IPS DF 6.9 (cell line): ENCODE measurements at regions not wholly inside any gene's neighbourhood (a gene's known extent, or its start where the extent isn't known, plus 50 kb on each side); places are given as distances from the start of the nearest gene placed in this dataset.

ENCODE experiments used
- DNase-seq: peaks from one replicate; pipeline ENCODE4 v3.0.0-alpha.2; 2013; ENCODE audit warnings: low read depth, low spot score
- H3K27ac ChIP-seq: one replicate; pipeline ENCODE4 v1.5.1; 2013; ENCODE audit warnings: low read length, control low read depth
- H3K27me3 ChIP-seq: 2 replicates; pipeline ENCODE4 v1.6.1; 2013; ENCODE audit warnings: mild to moderate bottlenecking, low read length; ENCODE audit not compliant: control insufficient read depth, insufficient read depth
- H3K36me3 ChIP-seq: 2 replicates; pipeline ENCODE4 v1.6.1; 2013; ENCODE audit warnings: low read length; ENCODE audit not compliant: control insufficient read depth, insufficient read depth
- H3K4me1 ChIP-seq: 2 replicates; pipeline ENCODE4 v1.6.1; 2013; ENCODE audit warnings: low read length; ENCODE audit not compliant: control insufficient read depth, insufficient read depth
- H3K4me3 ChIP-seq: 2 replicates; pipeline ENCODE4 v1.5.1; 2013; ENCODE audit warnings: mild to moderate bottlenecking, low read length
- H3K9me3 ChIP-seq: 2 replicates; pipeline ENCODE4 v1.6.1; 2013; ENCODE audit warnings: low read length, inconsistent platforms; ENCODE audit not compliant: control insufficient read depth, insufficient read depth
- WGBS: extraction: QIAGEN DNeasy Blood & Tissue Kit; methylation state at CpG from one replicate; pipeline ENCODE4 v1.1.7; 2013; ENCODE audit warnings: mixed read lengths, missing lambda C conversion rate; ENCODE audit not compliant: insufficient read length, insufficient coverage; 5-methylcytosine and 5-hydroxymethylcytosine counted together

DNA sequence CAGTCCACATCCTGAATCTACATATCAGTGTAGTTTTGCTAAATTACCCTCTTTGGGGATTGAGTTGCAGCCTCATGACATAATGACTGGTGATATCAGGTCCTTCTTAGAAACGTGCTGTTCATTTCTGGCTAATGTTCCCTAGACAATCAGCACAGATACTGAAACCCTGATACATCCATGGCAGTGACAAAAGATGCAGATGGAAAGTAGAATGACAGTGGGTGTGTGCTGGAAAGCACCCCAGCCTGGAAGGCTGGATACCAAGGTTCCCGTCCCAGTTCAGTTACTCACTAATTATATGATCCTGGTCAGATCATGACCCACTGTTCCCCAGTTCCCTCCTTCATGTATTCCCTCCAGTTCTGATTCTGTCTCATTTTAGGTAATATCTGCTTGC is 198.2 kb upstream of the FGGY start:
- Histone ChIP-seq H3K4me1 (no peaks in the 10 kb centered on the region), H3K36me3 (no peaks in the 10 kb centered on the region), H3K27ac (no peak overlapping the region), H3K4me3 (no peak overlapping the region), H3K9me3 (no peaks in the 10 kb centered on the region), H3K27me3 (no peaks in the 10 kb centered on the region)
- no CpG with 5 or more reads among the region's 2 CpGs for WGBS
- no peak for DNase-seq

DNA sequence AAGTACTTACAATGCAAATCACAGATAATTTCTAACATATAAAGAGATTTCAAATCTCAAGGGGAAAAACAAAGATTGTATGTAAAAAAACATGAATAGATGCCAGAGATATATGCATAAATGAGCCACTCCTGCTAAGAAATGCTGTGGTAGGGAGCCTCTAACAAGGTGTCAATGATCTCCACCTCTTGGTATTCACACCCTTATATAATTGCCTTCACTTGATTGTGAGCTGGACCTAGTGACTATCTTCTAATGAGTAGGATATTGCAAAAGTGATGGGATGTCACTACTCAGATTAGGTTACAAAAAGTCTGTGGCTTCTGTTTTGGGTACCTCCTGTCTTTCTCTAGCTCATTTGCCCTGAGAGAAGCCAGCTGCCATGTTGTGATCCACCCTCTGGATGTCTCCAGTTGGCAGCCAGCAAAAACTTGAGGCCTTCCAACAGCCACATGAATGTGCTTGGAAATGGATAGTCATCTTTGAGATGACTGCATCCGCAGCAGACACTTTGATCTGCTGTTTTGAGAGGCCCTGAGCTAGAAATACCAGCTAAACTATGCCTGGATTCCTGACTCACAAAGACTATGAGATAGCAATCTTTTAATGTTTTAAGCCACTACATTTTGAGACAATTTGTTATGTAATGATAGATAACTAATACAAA is 196.1 kb upstream of the FGGY start:
- H3K27ac ChIP-seq = no peak overlapping the region
- H3K4me3 ChIP-seq = no peak overlapping the region
- no peaks in the 10 kb centered on the region for H3K9me3 ChIP-seq
- DNase-seq = no peak
- no peaks in the 10 kb centered on the region for H3K27me3 ChIP-seq
- WGBS = no CpG with 5 or more reads among the region's 1 CpG
- no peaks in the 10 kb centered on the region for H3K4me1 ChIP-seq
- no peaks in the 10 kb centered on the region for H3K36me3 ChIP-seq

DNA sequence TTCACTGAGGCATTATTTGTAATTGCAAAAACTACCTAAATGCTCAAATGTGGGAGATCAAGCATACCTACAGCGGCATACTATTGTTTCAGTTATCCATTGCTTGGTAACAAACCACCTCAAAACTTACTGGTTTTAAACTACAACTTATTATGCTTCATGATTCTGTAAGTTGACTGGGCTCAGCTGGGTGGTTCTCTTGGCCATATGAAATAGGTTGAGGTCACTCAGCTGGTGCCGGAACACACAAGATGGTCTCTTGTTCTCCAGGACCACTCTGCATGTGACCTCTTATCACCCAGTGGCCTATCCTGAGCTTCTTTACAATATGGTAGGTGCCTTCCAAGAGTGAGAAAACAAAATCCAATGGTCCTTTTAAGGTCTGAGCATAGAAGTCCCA is 195.4 kb upstream of the FGGY start:
- no peaks in the 10 kb centered on the region for H3K36me3 ChIP-seq
- DNase-seq = no peak
- H3K27ac ChIP-seq = no peak overlapping the region
- H3K4me3 ChIP-seq = no peak overlapping the region
- WGBS = no CpG with 5 or more reads among the region's 2 CpGs
- no peaks in the 10 kb centered on the region for H3K9me3 ChIP-seq
- H3K27me3 ChIP-seq = no peaks in the 10 kb centered on the region
- H3K4me1 ChIP-seq = no peaks in the 10 kb centered on the region

DNA sequence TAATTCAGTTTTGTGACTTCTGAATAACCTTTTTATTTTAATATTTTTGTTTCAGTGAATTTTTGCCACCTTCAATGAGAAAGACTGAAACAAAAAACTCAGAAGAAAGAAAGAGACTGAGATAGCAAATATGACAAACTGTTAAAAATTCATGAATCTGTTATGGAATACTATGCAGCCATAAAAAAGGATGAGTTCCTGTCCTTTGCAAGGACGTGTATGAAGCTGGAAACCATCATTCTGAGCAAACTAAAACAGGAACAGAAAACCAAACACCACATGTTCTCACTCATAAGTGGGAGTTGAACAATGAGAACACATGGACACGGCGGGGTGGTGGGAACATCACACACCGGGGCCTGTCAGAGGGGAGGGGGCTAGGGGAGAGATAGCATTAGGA is 193.4 kb upstream of the FGGY start:
- H3K27me3 ChIP-seq = no peaks in the 10 kb centered on the region
- no peaks in the 10 kb centered on the region for H3K36me3 ChIP-seq
- no peak overlapping the region for H3K27ac ChIP-seq
- DNase-seq = no peak
- no peak overlapping the region for H3K4me3 ChIP-seq
- H3K4me1 ChIP-seq = peaks cover 3% of the 10 kb centered on the region
- H3K9me3 ChIP-seq = no peaks in the 10 kb centered on the region
- no CpG with 5 or more reads among the region's 4 CpGs for whole genome bisulfite sequencing

DNA sequence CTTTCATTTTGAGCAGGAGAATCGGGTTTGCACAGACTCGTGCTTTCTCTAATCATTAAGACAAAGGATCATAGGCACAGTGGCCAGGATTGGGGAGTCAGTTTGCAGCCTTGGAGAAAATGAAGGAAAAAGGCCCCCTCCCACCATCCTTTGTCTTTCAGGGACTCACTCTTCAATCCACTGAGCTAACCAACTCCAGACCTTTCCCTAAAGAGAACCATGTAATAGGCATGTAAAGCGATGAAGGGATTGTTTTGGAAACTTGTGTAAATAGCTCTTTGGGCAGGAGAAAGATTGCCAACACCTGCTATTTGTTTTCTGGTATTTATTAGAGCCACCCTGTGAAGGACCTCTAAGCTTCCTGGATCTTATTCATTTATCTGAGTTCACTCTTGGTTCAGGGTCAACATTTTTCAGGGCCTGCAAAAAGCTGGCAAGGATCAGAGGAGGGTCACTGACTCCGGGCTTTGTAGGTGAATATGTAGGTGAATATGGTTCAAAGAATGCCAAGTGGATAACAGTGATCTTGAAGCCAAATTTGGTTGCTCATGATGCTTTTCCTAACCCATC is 192.6 kb upstream of the FGGY start:
- DNase-seq = no peak
- Histone ChIP-seq H3K36me3 (no peaks in the 10 kb centered on the region), H3K27me3 (no peaks in the 10 kb centered on the region), H3K9me3 (no peaks in the 10 kb centered on the region), H3K27ac (no peak overlapping the region), H3K4me1 (peaks cover 3% of the 10 kb centered on the region), H3K4me3 (no peak overlapping the region)
- no CpG with 5 or more reads among the region's 4 CpGs for WGBS

DNA sequence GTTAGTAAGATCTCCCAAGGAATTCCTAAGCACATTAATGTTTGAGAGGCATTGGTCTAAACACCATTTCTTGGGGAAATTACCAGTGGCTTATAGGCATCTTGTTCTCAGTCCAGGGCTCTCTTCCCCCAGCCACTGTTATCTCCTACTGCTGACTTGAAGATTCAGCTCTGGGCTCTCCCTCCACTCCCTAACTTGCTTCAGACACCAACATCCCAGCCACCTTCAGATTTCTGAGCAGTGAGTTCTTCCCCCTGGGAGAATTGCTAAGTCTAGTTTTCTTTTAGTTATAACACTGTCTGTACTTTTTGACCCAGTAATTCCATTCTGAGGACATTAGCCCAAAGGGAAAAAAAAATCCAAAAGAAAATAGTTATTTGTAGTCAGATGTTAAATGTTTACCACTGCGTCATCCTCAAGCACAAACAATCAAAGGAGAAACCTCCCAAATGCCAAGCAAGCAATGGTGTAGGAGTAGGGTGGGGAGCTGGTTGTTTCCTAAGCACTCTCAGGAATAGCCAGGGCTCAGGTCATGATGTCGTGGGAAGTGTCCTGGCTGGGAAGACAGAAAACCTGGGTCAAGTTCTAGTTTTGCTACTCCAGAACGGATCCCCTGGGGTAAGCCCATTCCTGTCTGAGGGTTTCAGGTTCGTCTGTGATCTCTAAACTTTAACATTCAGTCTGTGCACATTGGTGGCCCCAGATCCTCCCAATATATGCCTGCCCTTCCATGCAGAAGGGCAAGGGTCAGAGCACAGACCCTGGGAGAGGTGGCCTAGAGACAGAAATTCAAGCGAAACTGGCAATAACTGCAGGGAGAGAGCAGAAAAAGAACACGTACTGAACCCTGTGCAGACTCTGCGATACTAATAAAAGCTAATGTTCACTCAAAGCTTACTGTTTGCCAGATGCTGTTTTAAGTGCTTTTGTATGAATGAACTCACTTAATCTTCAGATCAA is 191.1 kb upstream of the FGGY start:
- H3K36me3 ChIP-seq = no peaks in the 10 kb centered on the region
- H3K4me1 ChIP-seq = peaks cover 3% of the 10 kb centered on the region
- no peaks in the 10 kb centered on the region for H3K9me3 ChIP-seq
- no peak for DNase-seq
- H3K4me3 ChIP-seq = no peak overlapping the region
- no peaks in the 10 kb centered on the region for H3K27me3 ChIP-seq
- no CpG with 5 or more reads among the region's 7 CpGs for WGBS
- H3K27ac ChIP-seq = no peak overlapping the region

DNA sequence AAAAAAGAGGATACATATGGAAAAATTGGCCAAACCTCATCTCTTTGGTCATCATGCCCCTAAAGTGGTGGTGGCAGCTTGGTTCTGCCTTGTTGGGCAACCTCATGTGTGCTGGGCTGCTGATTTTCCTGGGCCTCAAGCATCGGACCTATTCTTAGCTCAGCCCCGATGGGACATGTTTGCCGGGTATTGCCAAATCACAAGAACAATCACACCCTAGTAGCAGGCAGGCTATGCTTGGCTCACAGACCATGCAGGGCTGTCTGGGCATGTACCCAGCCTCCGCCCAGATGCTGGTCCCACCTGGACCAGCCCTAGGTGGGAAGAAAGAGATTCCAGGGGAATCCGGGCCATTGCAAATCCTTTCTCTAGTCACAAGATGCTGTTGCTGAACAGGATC is 189.4 kb upstream of the FGGY start:
- Histone ChIP-seq H3K27me3 (no peaks in the 10 kb centered on the region), H3K9me3 (no peaks in the 10 kb centered on the region), H3K36me3 (no peaks in the 10 kb centered on the region), H3K4me3 (no peak overlapping the region), H3K27ac (no peak overlapping the region), H3K4me1 (peaks cover 3% of the 10 kb centered on the region)
- WGBS = no CpG with 5 or more reads among the region's 5 CpGs
- no peak for DNase-seq

DNA sequence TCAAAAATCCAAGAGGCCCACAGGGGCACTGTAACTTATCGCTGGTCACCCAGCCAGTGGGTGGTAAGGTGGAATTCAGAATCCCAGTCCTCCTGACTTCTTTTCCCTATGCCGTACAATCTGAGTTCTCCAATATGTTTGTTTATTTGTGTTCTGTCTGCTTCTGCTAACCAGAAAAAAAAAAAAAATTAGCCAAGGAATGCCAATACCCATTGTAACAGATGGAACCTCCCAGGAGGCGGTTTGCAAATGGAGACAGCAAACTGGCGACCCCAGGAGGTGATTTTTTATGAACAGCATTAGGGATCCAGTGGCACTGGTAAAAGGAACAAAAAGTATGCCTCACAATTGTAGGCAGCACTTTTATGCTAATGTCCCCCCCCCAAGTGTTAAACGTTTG is 189.0 kb upstream of the FGGY start:
- no peak overlapping the region for H3K4me3 ChIP-seq
- WGBS = no CpG with 5 or more reads among the region's 5 CpGs

DNA sequence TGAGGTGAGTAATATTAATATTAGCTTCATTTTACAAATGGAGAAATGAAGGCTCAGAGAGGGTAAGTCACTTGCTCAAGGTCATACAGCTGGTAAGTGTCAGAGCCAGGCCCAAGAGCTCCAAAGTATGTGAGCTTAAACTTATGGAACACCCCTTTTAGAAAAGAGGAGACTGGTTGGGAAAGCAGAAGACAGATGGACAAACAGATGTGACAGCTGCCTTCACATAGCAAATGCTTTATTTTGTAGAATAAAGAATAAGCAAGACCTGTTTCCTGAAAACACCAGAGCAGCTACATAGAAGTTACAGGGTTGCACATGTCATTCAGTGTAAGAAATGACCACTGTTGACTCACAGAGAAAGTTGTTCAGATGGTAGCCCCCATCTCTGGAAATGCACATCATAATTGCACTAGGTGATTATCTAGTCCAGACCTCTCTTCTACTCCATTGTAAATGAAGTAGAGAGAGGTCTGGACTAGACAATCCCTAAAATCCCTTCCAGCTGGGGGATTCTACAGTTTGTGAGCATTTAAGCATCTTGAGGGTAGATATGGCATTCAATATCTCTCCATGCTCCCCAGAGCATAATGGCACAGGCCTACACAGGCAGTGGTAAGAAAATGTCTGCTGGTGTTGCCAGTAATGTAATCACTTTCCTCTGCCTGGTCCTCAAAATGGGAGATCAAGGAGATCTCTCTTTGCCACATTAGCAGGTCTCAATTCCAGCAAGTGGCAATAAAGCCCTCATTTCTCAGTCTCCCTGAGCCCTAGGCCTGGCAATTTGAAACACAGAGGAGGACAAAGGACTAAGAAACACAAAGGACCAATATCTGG is 188.2 kb upstream of the FGGY start:
- H3K9me3 ChIP-seq = no peaks in the 10 kb centered on the region
- DNase-seq = no peak
- no peaks in the 10 kb centered on the region for H3K36me3 ChIP-seq
- H3K27me3 ChIP-seq = no peaks in the 10 kb centered on the region
- H3K4me1 ChIP-seq = peaks cover 3% of the 10 kb centered on the region
- H3K27ac ChIP-seq = no peak overlapping the region
- H3K4me3 ChIP-seq = no peak overlapping the region

More for the DNA sequence above, 189.0 kb upstream of the FGGY start:
- Histone ChIP-seq H3K27me3 (no peaks in the 10 kb centered on the region), H3K36me3 (no peaks in the 10 kb centered on the region), H3K9me3 (no peaks in the 10 kb centered on the region), H3K27ac (no peak overlapping the region), H3K4me1 (peaks cover 3% of the 10 kb centered on the region)
- no peak for DNase-seq

DNA sequence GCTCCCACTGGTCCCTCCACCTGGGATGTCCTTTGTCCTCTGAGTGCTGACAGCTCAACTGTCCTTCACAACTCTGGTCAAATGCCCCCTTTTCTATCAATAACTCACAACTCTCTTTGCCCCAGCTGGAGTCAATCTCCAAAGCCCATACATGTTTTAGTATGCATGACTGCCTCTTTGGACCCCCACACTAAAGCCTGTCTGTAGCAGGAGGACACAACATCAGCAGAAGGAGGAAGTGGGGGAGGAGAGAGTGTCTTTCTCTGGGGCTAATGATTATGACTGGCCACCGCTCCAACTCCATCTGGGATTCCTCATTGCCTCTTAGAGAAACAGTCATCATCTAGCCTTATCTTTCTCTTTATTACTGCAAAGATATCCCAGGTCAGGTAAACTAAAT is 186.6 kb upstream of the FGGY start:
- Histone ChIP-seq H3K36me3 (no peaks in the 10 kb centered on the region), H3K27me3 (no peaks in the 10 kb centered on the region), H3K4me3 (no peak overlapping the region), H3K4me1 (peaks cover 4% of the 10 kb centered on the region), H3K27ac (no peak overlapping the region), H3K9me3 (no peaks in the 10 kb centered on the region)
- WGBS = no CpG with 5 or more reads among the region's 1 CpG
- no peak for DNase-seq
